Right ventricle myocardium superior (tissue), 1 donor: ENCODE measurements at regions not wholly inside any gene's neighbourhood (a gene's known extent, or its start where the extent isn't known, plus 50 kb on each side); places are given as distances from the start of the nearest gene placed in this dataset.

Experiments used
- ATAC-seq: fragments of 200-7000 bp; cut with Tn5 transposase; one replicate; pipeline ENCODE4 v1.9.1; 2020; ENCODE audit warnings: mild to moderate bottlenecking; ENCODE audit not compliant: poor library complexity
- DNase-seq: peaks from one replicate; pipeline ENCODE4 v3.0.0-alpha.2; 2020
- intact Hi-C: fragments of 100-400 bp; cut with DNase I; formaldehyde crosslinking; loops from one replicate; pipeline ENCODE4 v1.11.2; 2022
- donor health status: DM: no; HTN: yes; CAD: no; lungs with severe emphysema.

GRCh38 chr7:24216576-24217125 is 67.3 kb upstream of the NPY start:
- intact Hi-C loops, result no loop called here
- no peak for ATAC-seq
- no peak for DNase-seq

GRCh38 chr7:24221500-24221899 is 62.5 kb upstream of the NPY start:
- ATAC-seq, result no peak

GRCh38 chr7:24227068-24227467 is 56.9 kb upstream of the NPY start:
- ATAC-seq, result no peak
- intact Hi-C loops, result no loop called here

More at GRCh38 chr7:24221500-24221899, 62.5 kb upstream of the NPY start:
- intact Hi-C loops, result no loop called here
- no peak for DNase-seq

GRCh38 chr7:24227603-24228359 is 56.2 kb upstream of the NPY start:
- DNase-seq (no peak), ATAC-seq (no peak)
- intact Hi-C loops, result no loop called here

More at GRCh38 chr7:24227068-24227467, 56.9 kb upstream of the NPY start:
- DNase-seq, result no peak

- DNase-seq, result no peak
- intact Hi-C loops, result no loop called here
- ATAC-seq, result no peak
Observed at GRCh38 chr7:24229481-24230226, 54.3 kb upstream of the NPY start.

- no peak for ATAC-seq
- intact Hi-C loops, result no loop called here
- DNase-seq, result no peak
Observed at GRCh38 chr7:24231493-24231892, 52.5 kb upstream of the NPY start.

GRCh38 chr7:24233386-24233785 is 50.6 kb upstream of the NPY start:
- intact Hi-C loops, result no loop called here
- DNase-seq (no peak), ATAC-seq (no peak)
